ENCODE measurements at regions not wholly inside any gene's neighbourhood (a gene's known extent, or its start where the extent isn't known, plus 50 kb on each side); places are given as distances from the start of the nearest gene placed in this dataset.

GRCh38 chr10:22054961-22055360, 51.4 kb upstream of the DNAJC1 start:
- no peak for TF ChIP-seq CTCF (conservative IDR thresholded peaks at IDR 0.05; ENCODE audit: low read depth, low read length)
- TF ChIP-seq POLR2A (IDR thresholded peaks at IDR 0.05; ENCODE audit: low read depth, low read length) = no peak

Data from IMR-90 (cell line).